ENCODE measurements at regions not wholly inside any gene's neighbourhood (a gene's known extent, or its start where the extent isn't known, plus 50 kb on each side); places are given as distances from the start of the nearest gene placed in this dataset.
"Not testable (repeated sequence)": the region's sequence is repeated elsewhere in the genome, so short reads cannot be mapped to it uniquely, and the experiment has no call there.

- no peak for DNase-seq (ENCODE audit: low spot score)
Measured at GRCh38 chr5:163165277-163165676, 272.1 kb upstream of the CCNG1 start.

- not testable (repeated sequence) for DNase-seq (ENCODE audit: low spot score)
Measured at GRCh38 chr5:163170161-163170560, 267.2 kb upstream of the CCNG1 start.

- peak; percentile 4 for DNase-seq (ENCODE audit: low spot score)
Measured at GRCh38 chr5:163172540-163173338, 264.7 kb upstream of the CCNG1 start.

GRCh38 chr5:163177971-163178370 is 259.4 kb upstream of the CCNG1 start:
- no peak for DNase-seq (ENCODE audit: low spot score)

GRCh38 chr5:163185315-163185714 is 252.1 kb upstream of the CCNG1 start:
- DNase-seq (ENCODE audit: low spot score) = no peak

- no peak for DNase-seq (ENCODE audit: low spot score)
Measured at GRCh38 chr5:163189023-163189553, 248.3 kb upstream of the CCNG1 start.

GRCh38 chr5:163190283-163190682 is 247.1 kb upstream of the CCNG1 start:
- no peak for DNase-seq (ENCODE audit: low spot score)

GRCh38 chr5:163190784-163191183 is 246.6 kb upstream of the CCNG1 start:
- DNase-seq (ENCODE audit: low spot score) = no peak

GRCh38 chr5:163193886-163194285 is 243.5 kb upstream of the CCNG1 start:
- no peak for DNase-seq (ENCODE audit: low spot score)

GRCh38 chr5:163205645-163206044 is 231.8 kb upstream of the CCNG1 start:
- no peak for DNase-seq (ENCODE audit: low spot score)

- DNase-seq (ENCODE audit: low spot score) = no peak
Measured at GRCh38 chr5:163221581-163221980, 215.8 kb upstream of the CCNG1 start.

- no peak for DNase-seq (ENCODE audit: low spot score)
Measured at GRCh38 chr5:163222982-163223381, 214.4 kb upstream of the CCNG1 start.

- no peak for DNase-seq (ENCODE audit: low spot score)
Measured at GRCh38 chr5:163244445-163244987, 192.9 kb upstream of the CCNG1 start.

GRCh38 chr5:163245584-163245983 is 191.8 kb upstream of the CCNG1 start:
- DNase-seq (ENCODE audit: low spot score) = no peak

- no peak for DNase-seq (ENCODE audit: low spot score)
Measured at GRCh38 chr5:163248333-163248732, 189.1 kb upstream of the CCNG1 start.

GRCh38 chr5:163248871-163249270 is 188.5 kb upstream of the CCNG1 start:
- no peak for DNase-seq (ENCODE audit: low spot score)

- DNase-seq (ENCODE audit: low spot score) = no peak
Measured at GRCh38 chr5:163252950-163253349, 184.4 kb upstream of the CCNG1 start.

GRCh38 chr5:163259495-163259894 is 177.9 kb upstream of the CCNG1 start:
- DNase-seq (ENCODE audit: low spot score) = no peak

GRCh38 chr5:163260471-163260870 is 176.9 kb upstream of the CCNG1 start:
- DNase-seq (ENCODE audit: low spot score) = no peak

- DNase-seq (ENCODE audit: low spot score) = no peak
Measured at GRCh38 chr5:163260961-163261360, 176.4 kb upstream of the CCNG1 start.

- DNase-seq (ENCODE audit: low spot score) = no peak
Measured at GRCh38 chr5:163261647-163262269, 175.6 kb upstream of the CCNG1 start.

- DNase-seq (ENCODE audit: low spot score) = not testable (repeated sequence)
Measured at GRCh38 chr5:163266249-163266648, 171.1 kb upstream of the CCNG1 start.

GRCh38 chr5:163269624-163270023 is 167.8 kb upstream of the CCNG1 start:
- DNase-seq (ENCODE audit: low spot score) = no peak
